HepG2 (cell line): ENCODE measurements at regions not wholly inside any gene's neighbourhood (a gene's known extent, or its start where the extent isn't known, plus 50 kb on each side); places are given as distances from the start of the nearest gene placed in this dataset.

Experiments used
- CREBL2 ChIP-seq: sonication (generic); formaldehyde crosslinking; IDR thresholded peaks from 2 replicates; pipeline ENCODE4 v1.8.1; 2023; ENCODE audit warnings: missing genetic modification reagents, mild to moderate bottlenecking, borderline replicate concordance
- KDM6A ChIP-seq: IDR thresholded peaks from 2 replicates; pipeline ENCODE4 v1.6.1; 2016; ENCODE audit warnings: low read depth
- PAX8 ChIP-seq: sonication (generic); formaldehyde crosslinking; IDR thresholded peaks from 2 replicates; pipeline ENCODE4 v1.8.0; 2022; ENCODE audit warnings: mild to moderate bottlenecking, missing genetic modification reagents, borderline replicate concordance
- RFX1 ChIP-seq: fragments of 450-650 bp; IDR thresholded peaks from 2 replicates; pipeline ENCODE4 v1.6.1; 2017
- SP140L ChIP-seq: sonication (generic); formaldehyde crosslinking; IDR thresholded peaks from 2 replicates; pipeline ENCODE4 v1.4.0; 2020; ENCODE audit warnings: missing genetic modification reagents, borderline replicate concordance
- TERF1 ChIP-seq: sonication (generic); formaldehyde crosslinking; IDR thresholded peaks from 2 replicates; pipeline ENCODE4 v1.8.0; 2022; ENCODE audit warnings: mild to moderate bottlenecking, missing genetic modification reagents, moderate library complexity
- ZBTB7B ChIP-seq: sonication (generic); formaldehyde crosslinking; IDR thresholded peaks from 2 replicates; pipeline ENCODE4 v1.4.0; 2020; ENCODE audit warnings: missing genetic modification reagents
- ZNF354B ChIP-seq: sonication (generic); formaldehyde crosslinking; IDR thresholded peaks from 2 replicates; pipeline ENCODE4 v1.8.0; 2022; ENCODE audit warnings: mild to moderate bottlenecking, missing genetic modification reagents
- ZNF547 ChIP-seq: sonication (generic); formaldehyde crosslinking; IDR thresholded peaks from 2 replicates; pipeline ENCODE4 v1.5.1; 2020; ENCODE audit warnings: mild to moderate bottlenecking, missing genetic modification reagents
- ZNF556 ChIP-seq: sonication (generic); formaldehyde crosslinking; IDR thresholded peaks from 2 replicates; pipeline ENCODE4 v1.4.0; 2020; ENCODE audit warnings: mild to moderate bottlenecking, missing genetic modification reagents, borderline replicate concordance
- ZNF615 ChIP-seq: sonication (generic); formaldehyde crosslinking; IDR thresholded peaks from 2 replicates; pipeline ENCODE4 v1.5.0; 2020; ENCODE audit warnings: mild to moderate bottlenecking, missing genetic modification reagents, borderline replicate concordance
- ZNF629 ChIP-seq: sonication (generic); formaldehyde crosslinking; conservative IDR thresholded peaks from 2 replicates; pipeline ENCODE4 v1.5.0; 2020; ENCODE audit warnings: missing genetic modification reagents
- ZNF724P ChIP-seq: sonication (generic); formaldehyde crosslinking; IDR thresholded peaks from 2 replicates; pipeline ENCODE4 v1.8.0; 2022; ENCODE audit warnings: missing genetic modification reagents, borderline replicate concordance
- ZNF776 ChIP-seq: sonication (generic); formaldehyde crosslinking; IDR thresholded peaks from 2 replicates; pipeline ENCODE4 v1.4.0; 2020; ENCODE audit warnings: mild to moderate bottlenecking, missing genetic modification reagents
- ZSCAN21 ChIP-seq: sonication (generic); formaldehyde crosslinking; IDR thresholded peaks from 2 replicates; pipeline ENCODE4 v1.8.0; 2022; ENCODE audit warnings: mild to moderate bottlenecking, missing genetic modification reagents, moderate library complexity, borderline replicate concordance
- TF ChIP-seq, protein P1 (sequence below): sonication (generic); formaldehyde crosslinking; IDR thresholded peaks from 2 replicates; pipeline ENCODE4; 2020; ENCODE audit warnings: missing genetic modification reagents, mild to moderate bottlenecking, borderline replicate concordance
- TF ChIP-seq, protein P2 (sequence below): sonication (generic); formaldehyde crosslinking; IDR thresholded peaks from 2 replicates; pipeline ENCODE4 v1.5.0; 2020; ENCODE audit warnings: mild to moderate bottlenecking, missing genetic modification reagents, borderline replicate concordance

DNA sequence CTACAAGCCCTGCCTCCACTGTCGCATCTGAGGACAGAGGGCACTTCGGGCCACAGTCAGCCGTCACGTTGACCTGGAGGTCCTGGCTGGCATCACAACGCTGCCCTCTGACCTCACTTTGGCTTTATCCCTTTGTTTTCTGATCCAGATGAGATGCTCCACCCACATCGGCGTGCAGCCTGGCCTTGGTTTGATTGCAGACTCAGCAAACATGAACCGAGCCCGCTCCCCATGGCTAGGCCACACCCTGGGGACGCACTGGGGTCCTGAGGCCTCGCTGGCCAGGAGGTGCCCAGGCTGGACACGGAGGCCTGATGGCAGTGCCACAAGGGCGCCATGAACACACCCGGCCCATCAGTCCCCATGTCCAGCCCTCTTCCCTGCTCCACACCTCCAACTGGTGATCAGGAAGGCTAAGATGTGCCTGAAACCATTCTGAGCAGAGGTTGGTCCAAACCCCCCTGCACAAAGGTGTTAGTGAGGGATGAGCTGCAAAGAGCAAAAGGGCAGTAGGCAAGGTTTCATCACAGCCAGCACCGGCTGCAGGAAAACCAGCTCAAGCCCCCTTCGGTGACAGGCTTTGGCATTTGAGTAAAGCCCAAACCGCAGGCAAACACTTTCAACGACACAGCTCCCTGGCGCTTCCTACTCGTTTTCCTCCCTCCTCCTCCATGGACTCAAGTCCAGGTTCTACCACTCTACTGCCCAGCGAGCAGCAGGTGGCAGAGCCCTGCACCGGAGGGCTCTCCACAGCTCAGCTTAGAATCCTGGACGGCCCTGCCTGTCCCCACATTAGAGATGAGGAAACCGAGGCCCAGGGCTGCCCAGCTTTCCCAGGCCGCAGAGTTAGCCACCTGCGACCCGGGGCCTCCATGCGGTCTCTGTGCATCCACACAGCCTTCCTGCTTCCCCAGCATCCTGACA lies 165.8 kb downstream of the NUP210 start (continued):
- TF ChIP-seq, protein P1, sequence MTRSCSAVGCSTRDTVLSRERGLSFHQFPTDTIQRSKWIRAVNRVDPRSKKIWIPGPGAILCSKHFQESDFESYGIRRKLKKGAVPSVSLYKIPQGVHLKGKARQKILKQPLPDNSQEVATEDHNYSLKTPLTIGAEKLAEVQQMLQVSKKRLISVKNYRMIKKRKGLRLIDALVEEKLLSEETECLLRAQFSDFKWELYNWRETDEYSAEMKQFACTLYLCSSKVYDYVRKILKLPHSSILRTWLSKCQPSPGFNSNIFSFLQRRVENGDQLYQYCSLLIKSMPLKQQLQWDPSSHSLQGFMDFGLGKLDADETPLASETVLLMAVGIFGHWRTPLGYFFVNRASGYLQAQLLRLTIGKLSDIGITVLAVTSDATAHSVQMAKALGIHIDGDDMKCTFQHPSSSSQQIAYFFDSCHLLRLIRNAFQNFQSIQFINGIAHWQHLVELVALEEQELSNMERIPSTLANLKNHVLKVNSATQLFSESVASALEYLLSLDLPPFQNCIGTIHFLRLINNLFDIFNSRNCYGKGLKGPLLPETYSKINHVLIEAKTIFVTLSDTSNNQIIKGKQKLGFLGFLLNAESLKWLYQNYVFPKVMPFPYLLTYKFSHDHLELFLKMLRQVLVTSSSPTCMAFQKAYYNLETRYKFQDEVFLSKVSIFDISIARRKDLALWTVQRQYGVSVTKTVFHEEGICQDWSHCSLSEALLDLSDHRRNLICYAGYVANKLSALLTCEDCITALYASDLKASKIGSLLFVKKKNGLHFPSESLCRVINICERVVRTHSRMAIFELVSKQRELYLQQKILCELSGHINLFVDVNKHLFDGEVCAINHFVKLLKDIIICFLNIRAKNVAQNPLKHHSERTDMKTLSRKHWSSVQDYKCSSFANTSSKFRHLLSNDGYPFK (CRISPR knock-in tag) = peak; percentile 67; the same call in 1 of the 2 replicates
- TF ChIP-seq ZNF547 (CRISPR knock-in tag) = no peak
- TF ChIP-seq SP140L (CRISPR knock-in tag) = no peak
- no peak for TF ChIP-seq RFX1
- TF ChIP-seq CREBL2 (CRISPR knock-in tag) = no peak
- no peak for TF ChIP-seq ZNF354B (CRISPR knock-in tag)
- peak; percentile 58; the same call in 1 of the 2 replicates for TF ChIP-seq ZSCAN21 (CRISPR knock-in tag)
- TF ChIP-seq ZNF724P (CRISPR knock-in tag) = no peak
- no peak for TF ChIP-seq TERF1 (CRISPR knock-in tag)
- no peak for TF ChIP-seq PAX8
- TF ChIP-seq KDM6A (CRISPR knock-in tag) = no peak
- peak; percentile 75 for TF ChIP-seq ZNF629 (CRISPR knock-in tag)
- TF ChIP-seq ZBTB7B (CRISPR knock-in tag) = no peak
- TF ChIP-seq, protein P2, sequence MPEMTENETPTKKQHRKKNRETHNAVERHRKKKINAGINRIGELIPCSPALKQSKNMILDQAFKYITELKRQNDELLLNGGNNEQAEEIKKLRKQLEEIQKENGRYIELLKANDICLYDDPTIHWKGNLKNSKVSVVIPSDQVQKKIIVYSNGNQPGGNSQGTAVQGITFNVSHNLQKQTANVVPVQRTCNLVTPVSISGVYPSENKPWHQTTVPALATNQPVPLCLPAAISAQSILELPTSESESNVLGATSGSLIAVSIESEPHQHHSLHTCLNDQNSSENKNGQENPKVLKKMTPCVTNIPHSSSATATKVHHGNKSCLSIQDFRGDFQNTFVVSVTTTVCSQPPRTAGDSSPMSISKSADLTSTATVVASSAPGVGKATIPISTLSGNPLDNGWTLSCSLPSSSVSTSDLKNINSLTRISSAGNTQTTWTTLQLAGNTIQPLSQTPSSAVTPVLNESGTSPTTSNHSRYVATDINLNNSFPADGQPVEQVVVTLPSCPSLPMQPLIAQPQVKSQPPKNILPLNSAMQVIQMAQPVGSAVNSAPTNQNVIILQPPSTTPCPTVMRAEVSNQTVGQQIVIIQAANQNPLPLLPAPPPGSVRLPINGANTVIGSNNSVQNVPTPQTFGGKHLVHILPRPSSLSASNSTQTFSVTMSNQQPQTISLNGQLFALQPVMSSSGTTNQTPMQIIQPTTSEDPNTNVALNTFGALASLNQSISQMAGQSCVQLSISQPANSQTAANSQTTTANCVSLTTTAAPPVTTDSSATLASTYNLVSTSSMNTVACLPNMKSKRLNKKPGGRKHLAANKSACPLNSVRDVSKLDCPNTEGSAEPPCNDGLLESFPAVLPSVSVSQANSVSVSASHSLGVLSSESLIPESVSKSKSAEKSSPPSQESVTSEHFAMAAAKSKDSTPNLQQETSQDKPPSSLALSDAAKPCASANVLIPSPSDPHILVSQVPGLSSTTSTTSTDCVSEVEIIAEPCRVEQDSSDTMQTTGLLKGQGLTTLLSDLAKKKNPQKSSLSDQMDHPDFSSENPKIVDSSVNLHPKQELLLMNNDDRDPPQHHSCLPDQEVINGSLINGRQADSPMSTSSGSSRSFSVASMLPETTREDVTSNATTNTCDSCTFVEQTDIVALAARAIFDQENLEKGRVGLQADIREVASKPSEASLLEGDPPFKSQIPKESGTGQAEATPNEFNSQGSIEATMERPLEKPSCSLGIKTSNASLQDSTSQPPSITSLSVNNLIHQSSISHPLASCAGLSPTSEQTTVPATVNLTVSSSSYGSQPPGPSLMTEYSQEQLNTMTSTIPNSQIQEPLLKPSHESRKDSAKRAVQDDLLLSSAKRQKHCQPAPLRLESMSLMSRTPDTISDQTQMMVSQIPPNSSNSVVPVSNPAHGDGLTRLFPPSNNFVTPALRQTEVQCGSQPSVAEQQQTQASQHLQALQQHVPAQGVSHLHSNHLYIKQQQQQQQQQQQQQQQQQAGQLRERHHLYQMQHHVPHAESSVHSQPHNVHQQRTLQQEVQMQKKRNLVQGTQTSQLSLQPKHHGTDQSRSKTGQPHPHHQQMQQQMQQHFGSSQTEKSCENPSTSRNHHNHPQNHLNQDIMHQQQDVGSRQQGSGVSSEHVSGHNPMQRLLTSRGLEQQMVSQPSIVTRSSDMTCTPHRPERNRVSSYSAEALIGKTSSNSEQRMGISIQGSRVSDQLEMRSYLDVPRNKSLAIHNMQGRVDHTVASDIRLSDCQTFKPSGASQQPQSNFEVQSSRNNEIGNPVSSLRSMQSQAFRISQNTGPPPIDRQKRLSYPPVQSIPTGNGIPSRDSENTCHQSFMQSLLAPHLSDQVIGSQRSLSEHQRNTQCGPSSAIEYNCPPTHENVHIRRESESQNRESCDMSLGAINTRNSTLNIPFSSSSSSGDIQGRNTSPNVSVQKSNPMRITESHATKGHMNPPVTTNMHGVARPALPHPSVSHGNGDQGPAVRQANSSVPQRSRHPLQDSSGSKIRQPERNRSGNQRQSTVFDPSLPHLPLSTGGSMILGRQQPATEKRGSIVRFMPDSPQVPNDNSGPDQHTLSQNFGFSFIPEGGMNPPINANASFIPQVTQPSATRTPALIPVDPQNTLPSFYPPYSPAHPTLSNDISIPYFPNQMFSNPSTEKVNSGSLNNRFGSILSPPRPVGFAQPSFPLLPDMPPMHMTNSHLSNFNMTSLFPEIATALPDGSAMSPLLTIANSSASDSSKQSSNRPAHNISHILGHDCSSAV (CRISPR knock-in tag) = no peak
- peak; percentile 74; the same call in 1 of the 2 replicates for TF ChIP-seq ZNF776 (CRISPR knock-in tag)
- no peak for TF ChIP-seq ZNF615 (CRISPR knock-in tag)
- TF ChIP-seq ZNF556 (CRISPR knock-in tag) = peak; percentile 43; the same call in 1 of the 2 replicates
